GM19328 (cell line): ENCODE measurements at regions not wholly inside any gene's neighbourhood (a gene's known extent, or its start where the extent isn't known, plus 50 kb on each side); places are given as distances from the start of the nearest gene placed in this dataset.
"Not testable (repeated sequence)": the region's sequence is repeated elsewhere in the genome, so short reads cannot be mapped to it uniquely, and the experiment has no call there.

Experiments used
- ATAC-seq: cut with Tn5 transposase; IDR thresholded peaks from one replicate; pipeline ENCODE4 v1.9.1; 2021; ENCODE audit warnings: mild to moderate bottlenecking, moderate library complexity; ENCODE audit not compliant: unreplicated experiment

DNA sequence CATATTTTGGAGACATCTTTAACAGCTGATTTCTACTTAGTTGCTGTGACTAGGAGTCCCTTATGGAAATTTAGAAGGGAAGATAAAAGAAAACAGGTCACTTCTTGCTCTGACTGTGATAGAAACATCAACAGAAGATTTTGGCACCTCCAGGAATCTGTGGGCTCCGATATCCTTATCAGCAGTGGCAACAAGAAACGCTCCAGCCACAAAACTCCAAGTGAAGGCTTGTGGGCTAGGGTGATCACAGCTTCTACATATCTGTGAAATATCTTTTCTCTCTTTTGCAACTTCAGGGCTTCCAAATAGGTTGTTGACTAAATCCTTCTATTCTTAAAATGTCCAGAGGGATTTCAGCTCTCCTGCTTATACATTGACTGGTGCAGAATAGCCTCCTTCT lies 1625.5 kb upstream of the CDH6 start:
- ATAC-seq = no peak

GRCh38 chr5:29561564-29561963 lies 1631.9 kb upstream of the CDH6 start:
- ATAC-seq = no peak

DNA sequence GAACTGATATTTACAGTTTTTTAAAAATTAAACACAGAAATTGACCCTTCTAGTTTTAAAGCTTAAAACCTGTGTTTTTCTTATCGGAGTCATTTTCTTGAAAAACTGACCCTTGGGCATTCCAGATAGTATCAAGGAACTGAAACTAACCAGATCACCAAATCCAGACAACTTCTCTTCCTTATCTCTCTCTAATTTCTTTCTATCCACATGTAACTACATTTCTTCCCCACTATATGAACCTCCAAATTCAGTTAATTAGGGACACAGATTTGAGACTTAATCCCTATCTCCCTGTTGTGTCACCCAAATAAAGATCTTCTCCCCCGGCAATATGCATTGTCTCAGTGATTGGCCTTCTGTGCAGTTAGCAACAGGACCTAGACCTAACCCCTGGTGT lies 1643.0 kb upstream of the CDH6 start:
- no peak for ATAC-seq

DNA sequence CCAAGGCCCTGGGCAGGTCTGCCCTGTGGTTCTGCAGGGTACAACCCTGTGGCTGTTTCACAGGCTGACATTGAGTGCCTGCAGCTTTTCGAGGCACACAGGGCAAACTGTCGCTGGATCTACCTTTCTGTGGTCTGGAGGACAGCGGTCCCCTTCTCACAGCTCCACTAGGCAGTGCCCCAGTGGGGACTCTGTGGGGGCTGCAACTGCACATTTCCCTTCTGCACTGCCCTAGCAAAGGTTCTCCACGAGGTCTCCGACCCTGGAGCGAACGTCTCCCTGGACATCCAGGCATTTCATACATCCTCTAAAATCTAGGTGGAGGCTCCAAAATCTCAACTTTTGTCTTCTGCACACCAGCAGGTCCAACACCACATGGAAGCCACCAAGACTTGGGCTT lies 1645.2 kb upstream of the CDH6 start:
- no peak for ATAC-seq

GRCh38 chr5:29547236-29547865 lies 1646.1 kb upstream of the CDH6 start:
- no peak for ATAC-seq

- ATAC-seq = no peak
These were observed 1650.0 kb upstream of the CDH6 start for GRCh38 chr5:29543501-29543900.

DNA sequence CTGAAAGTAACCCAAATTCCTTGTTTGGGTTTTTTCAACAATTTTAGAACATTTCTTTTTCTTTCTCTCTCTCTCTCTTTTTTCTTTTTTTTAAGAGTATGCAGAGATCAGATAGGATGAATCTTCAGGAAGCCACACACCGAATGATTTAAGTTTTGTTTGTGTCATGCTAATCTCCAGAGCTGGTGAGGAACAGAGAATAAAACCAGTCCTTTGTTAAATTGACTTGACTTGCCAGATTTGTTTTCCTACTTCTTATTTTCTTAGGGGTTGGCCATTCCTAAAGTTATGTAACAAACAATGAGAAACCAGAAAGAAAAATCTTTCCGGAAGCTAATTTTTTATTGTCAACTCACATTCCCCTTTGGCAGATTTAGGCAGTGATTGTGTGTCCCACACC lies 1669.3 kb upstream of the CDH6 start:
- ATAC-seq = no peak

DNA sequence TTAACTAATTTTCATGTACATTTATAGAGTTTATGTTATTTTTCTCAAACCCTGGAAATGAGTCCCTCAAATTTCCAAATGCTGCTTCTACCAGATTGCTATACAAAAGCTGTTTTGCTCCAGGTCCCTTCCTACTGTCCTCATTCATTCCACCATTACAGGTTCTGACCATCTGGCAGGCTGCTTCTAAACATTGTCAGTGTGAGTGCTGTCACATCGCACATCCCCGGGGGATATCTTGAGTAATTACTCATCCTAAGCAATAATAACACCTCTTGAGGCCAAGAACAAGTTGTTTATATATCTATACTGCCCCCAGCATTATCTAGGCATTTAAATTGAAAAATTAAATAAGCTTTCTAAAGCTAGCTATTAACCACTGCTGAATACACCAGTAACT lies 1675.3 kb upstream of the CDH6 start:
- ATAC-seq = no peak

DNA sequence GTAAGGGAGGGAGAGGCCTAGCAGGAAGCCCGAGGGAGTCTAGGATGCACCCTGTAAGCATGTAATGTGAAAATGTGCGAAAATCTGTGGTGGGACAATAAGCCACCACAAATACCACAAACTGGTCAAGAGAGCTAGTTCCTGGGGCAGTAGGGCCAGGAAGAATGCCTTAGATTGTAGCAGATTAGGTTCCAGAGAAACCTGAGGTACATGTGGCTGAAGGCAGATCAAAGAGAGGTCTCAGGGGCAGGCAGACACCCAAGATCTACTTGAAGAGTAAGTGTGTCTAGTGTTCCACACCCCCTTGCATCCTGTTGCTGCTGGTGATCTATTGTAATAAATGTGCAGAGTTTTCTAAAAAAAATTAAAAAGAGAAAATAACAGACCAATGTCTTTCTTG lies 1677.3 kb upstream of the CDH6 start:
- no peak for ATAC-seq

- no peak for ATAC-seq
These were observed 1685.4 kb upstream of the CDH6 start for GRCh38 chr5:29508131-29508530.

DNA sequence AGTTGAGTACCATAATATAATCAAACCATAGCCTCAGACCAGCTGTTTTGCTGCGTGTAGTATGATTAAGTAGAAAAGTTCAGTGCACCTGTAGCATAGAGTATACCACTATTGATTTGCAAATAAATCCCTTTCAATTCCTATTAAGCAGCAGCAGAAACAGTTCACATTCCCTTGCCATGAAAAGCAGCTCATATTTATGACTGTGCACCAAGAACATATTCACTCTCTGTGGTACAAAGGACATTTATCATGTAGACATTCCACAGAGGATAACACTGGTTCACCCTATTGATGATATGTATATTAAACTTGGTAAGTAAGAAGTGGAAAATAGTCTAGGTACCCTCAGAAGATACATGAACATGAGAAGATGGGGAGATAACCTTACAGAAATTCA lies 1689.1 kb upstream of the CDH6 start:
- no peak for ATAC-seq

- no peak for ATAC-seq
These were observed 1694.6 kb upstream of the CDH6 start for GRCh38 chr5:29498860-29499259.

DNA sequence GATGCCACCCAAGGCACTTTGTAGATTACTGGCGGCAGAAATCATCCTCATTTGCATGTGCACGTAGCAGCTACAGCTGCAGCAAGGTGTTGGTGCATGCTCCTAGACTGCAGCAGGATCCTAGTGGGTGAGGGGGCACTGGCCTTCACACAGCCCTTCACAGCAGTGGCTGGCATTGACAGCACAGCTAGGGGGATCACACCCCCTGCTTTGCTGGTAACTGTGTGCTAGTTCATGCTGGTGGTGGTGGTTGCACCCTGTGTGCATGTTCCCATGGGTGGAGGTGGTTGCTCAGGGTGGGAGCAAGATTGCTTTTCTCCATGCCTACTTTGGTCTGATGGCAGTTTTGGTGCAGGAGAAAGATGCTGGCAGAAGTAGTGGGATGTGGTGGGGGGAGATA lies 1695.1 kb upstream of the CDH6 start:
- ATAC-seq = no peak

DNA sequence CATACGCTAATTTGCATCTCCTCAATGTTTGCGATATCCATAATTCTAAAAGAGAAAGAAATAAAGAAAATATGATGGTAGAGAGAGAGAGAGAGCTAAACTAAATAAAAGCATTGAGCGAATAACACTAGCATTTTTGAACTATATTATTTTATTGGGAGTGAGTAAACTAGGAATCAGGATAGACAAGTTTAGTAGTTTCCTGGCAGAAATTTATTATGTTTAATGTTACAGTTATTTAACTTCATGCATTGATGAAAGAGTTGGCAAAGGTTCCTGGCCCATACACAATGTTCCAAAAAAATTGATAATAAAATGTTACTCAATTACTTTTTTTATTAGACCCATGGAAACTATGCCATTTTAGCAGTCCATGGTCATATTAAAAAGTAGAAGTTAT lies 1708.2 kb upstream of the CDH6 start:
- no peak for ATAC-seq

- ATAC-seq = no peak
These were observed 1723.9 kb upstream of the CDH6 start for GRCh38 chr5:29469581-29469980.

GRCh38 chr5:29462241-29462640 lies 1731.2 kb upstream of the CDH6 start:
- ATAC-seq = no peak

GRCh38 chr5:29460971-29461559 lies 1732.4 kb upstream of the CDH6 start:
- no peak for ATAC-seq

DNA sequence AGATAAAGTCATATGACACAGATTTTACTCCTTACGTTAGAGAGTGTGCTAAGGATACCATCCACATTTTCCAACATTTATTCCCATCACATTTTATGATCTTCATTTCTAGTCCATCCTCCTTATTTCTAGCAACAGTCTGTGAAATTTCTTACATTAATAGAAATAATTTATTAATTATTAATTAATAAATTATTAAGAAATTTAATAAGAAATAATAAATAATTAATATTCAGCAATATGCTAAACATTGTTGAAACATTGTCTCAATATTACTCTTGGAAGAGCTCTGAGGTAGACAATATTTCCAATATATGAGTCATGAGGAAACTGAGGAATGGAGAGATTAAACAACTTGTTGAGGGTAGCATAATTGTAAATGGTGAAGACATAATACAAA lies 1742.5 kb upstream of the CDH6 start:
- ATAC-seq = not testable (repeated sequence)

- ATAC-seq = no peak
These were observed 1778.8 kb upstream of the CDH6 start for GRCh38 chr5:29414681-29415080.

- ATAC-seq = no peak
These were observed 1780.5 kb upstream of the CDH6 start for GRCh38 chr5:29412979-29413378.

DNA sequence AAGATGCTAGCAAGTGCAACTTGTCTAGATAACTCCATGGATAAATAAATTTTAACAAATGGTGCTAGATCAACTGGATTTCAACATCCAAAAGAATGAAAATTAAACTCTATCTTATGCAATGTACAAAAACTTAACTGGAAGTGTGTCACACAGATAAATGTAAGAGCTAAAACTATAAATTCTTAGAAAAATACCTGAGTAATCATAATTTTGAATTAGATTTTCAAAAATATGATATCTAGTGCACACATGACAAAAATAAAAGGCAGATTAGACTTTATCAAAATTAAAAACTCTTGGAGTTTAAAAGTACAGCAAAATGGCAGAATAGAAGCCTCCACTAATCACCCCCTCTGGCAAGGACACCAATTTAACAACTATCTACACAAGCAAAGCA lies 1791.2 kb upstream of the CDH6 start:
- no peak for ATAC-seq

- ATAC-seq = no peak
These were observed 1803.5 kb upstream of the CDH6 start for GRCh38 chr5:29389993-29390392.

GRCh38 chr5:29387384-29387783 lies 1806.1 kb upstream of the CDH6 start:
- no peak for ATAC-seq
